Right ventricle myocardium superior (tissue), 1 donor: ENCODE measurements at regions not wholly inside any gene's neighbourhood (a gene's known extent, or its start where the extent isn't known, plus 50 kb on each side); places are given as distances from the start of the nearest gene placed in this dataset.
"Not testable (repeated sequence)": the region's sequence is repeated elsewhere in the genome, so short reads cannot be mapped to it uniquely, and the experiment has no call there.

Experiments
- ATAC-seq: fragments of 200-7000 bp; cut with Tn5 transposase; one replicate; pipeline ENCODE4 v1.9.1; 2020; ENCODE audit warnings: mild to moderate bottlenecking; ENCODE audit not compliant: poor library complexity
- DNase-seq: peaks from one replicate; pipeline ENCODE4 v3.0.0-alpha.2; 2020
- intact Hi-C: fragments of 100-400 bp; cut with DNase I; formaldehyde crosslinking; loops from one replicate; pipeline ENCODE4 v1.11.2; 2022
- donor health status: DM: no; HTN: yes; CAD: no; lungs with severe emphysema.

DNA sequence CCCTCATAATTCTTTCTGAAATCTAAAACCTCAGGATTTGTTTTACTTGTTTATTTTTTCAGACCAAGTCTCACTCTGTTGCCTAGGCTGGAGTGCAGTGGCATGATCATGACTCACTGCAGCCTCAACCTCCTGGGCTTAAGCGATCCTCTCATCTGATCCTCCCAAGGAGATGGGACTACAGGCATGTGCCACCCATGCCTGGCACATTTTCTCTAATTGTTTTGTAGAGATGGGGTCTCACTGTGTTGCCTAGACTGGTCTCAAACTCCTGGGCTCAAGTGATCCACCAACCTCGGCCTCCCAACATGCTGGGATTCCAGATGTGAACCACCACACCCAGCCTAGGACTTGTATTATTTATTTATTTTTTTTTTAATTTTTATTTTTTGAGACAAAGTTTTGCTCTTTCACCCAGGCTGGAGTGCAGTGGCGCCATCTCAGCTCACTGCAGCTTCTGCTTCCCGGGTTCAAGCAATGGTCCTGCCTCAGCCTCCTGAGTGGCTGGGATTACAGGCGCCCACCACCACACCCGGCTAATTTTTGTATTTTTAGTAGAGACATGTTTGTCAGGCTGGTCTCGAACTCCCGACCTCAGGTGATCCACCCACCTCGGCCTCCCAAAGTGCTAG is 281.9 kb downstream of the GOLGA6L6 start:
- DNase-seq, intact Hi-C loops: not testable (repeated sequence)

GRCh38 chr15:20256394-20256793 is 285.2 kb downstream of the GOLGA6L6 start:
- intact Hi-C loops, ATAC-seq, DNase-seq: not testable (repeated sequence)

More for the DNA sequence above, 281.9 kb downstream of the GOLGA6L6 start:
- ATAC-seq = not testable (repeated sequence)

DNA sequence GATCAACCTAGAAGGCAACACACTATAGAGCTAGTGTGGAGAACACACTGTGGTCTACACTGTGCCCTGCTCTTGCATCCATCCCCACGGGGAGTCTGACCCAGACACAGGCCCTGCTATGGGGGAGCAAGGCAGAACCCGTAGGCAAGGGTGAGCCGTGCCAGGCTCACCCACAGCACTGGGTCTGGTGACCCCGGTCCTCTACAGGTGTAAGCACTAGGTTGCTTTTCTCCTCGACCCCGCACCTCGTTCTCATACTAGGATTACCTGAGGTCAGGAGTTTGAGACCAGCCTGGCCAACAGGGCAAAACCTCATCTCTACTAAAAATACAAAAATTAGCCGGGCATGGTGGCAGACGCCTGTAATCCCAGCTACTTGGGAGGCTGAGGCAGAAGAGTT is 286.0 kb downstream of the GOLGA6L6 start:
- intact Hi-C loops, DNase-seq, ATAC-seq: not testable (repeated sequence)

GRCh38 chr15:20253047-20253615 is 288.5 kb downstream of the GOLGA6L6 start:
- intact Hi-C loops, DNase-seq, ATAC-seq: not testable (repeated sequence)

DNA sequence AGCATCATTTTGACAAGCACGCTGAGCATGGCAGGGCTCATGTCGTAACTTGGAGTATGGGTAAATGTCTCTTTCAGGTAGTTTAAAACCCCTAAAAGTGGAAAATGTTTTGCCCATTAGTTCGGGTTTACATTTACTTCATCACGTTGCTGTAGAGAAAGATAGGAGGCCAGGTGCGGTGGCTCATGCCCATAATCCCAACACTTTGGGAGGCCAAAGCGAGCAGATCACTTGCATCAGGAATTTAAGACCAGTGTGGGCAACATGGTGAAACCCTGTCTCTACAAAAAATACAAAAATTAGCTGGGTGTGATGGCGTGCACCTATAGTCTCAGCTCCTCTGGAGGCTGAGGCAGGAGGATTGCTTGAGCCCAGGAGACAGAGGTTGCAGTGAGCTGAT is 289.6 kb downstream of the GOLGA6L6 start:
- DNase-seq, ATAC-seq, intact Hi-C loops: not testable (repeated sequence)

DNA sequence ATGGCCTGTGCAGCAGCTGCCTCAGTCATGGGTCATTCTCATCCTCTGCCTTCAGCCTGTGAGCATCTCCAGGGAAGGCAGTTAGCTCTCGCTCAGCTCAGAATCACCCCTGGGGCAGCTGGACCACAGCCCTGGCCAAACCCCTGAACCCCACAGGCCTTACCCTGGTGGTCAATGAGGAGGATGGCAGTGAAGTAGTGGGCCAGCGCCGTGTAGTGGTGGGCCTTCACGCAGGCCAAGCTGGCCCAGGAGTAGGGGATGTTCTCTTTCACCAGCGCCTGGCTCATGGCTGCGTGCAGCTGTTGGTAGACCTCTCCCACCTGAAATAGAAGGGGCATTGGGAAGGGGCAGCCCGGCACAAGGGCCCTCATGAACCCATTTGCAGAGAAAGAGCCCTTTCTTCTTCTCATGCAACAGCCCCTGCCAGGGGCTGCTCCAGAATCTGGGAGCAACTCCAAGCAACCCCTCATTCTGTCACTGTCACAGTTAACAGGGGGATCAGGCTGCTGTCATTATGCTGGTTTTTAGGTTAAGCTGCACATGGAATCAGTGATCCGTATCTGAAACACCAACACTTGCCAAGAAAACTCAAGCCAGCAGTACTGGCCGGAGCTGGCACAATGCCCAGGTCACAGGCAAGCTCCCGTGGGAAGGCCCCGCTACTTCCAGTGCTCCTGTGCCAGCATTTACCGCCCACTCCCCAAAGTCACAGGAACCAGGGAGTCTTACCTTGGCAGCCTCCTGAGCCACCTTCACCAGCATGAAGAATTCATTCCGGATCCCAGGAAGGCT is 290.2 kb downstream of the GOLGA6L6 start:
- DNase-seq, ATAC-seq, intact Hi-C loops: not testable (repeated sequence)

DNA sequence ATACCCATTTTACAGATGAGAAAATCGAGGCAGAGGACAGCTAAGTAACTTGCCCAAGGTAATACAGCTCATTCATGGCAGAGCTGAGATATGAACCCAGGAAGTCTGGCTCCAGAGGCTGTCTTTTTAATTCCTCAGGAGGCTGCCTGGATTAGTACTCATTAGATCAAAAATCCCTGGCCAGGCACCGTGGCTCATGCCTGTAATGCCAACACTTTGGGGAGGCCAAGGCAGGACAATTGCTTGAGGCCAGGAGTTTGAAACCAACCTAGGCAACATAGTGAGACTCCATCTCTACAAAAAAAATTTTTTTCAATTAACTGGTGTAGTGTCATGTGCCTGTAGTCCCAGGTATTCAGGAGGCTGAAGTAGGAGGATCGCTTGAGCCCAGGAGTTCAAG is 291.4 kb downstream of the GOLGA6L6 start:
- DNase-seq, intact Hi-C loops, ATAC-seq: not testable (repeated sequence)

GRCh38 chr15:20249677-20249970 is 292.0 kb downstream of the GOLGA6L6 start:
- intact Hi-C loops, DNase-seq, ATAC-seq: not testable (repeated sequence)

- DNase-seq, intact Hi-C loops, ATAC-seq: not testable (repeated sequence)
Measured at GRCh38 chr15:20248434-20248833, 293.2 kb downstream of the GOLGA6L6 start.

DNA sequence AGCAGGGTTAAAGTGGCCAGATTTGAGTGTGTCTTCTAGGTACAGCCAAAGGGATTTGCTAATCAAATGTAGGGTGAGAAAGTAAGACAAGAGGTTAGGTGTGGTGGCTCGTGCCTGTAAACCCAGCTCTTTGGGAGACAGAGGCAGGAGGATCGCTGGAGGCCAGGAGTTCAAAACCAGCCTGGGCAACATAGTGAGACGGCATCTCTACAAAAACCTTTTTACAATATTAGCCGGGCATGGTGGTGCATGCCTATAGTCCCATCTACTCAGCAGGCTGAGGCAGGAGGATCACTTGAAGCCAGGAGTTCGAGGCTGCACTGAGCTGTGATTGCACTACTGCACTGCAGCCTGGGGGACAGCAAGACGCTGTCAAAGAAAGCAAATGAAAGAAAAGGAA is 294.5 kb downstream of the GOLGA6L6 start:
- ATAC-seq, DNase-seq, intact Hi-C loops: not testable (repeated sequence)

GRCh38 chr15:20246624-20247023 is 295.0 kb downstream of the GOLGA6L6 start:
- ATAC-seq, intact Hi-C loops, DNase-seq: not testable (repeated sequence)

- ATAC-seq, intact Hi-C loops, DNase-seq: not testable (repeated sequence)
Measured at GRCh38 chr15:20245856-20246255, 295.7 kb downstream of the GOLGA6L6 start.

- peak; percentile 18 for ATAC-seq
- intact Hi-C loops, DNase-seq: not testable (repeated sequence)
Measured at GRCh38 chr15:20244792-20245191, 296.8 kb downstream of the GOLGA6L6 start.

- ATAC-seq, DNase-seq, intact Hi-C loops: not testable (repeated sequence)
Measured at GRCh38 chr15:20243486-20244240, 297.9 kb downstream of the GOLGA6L6 start.

DNA sequence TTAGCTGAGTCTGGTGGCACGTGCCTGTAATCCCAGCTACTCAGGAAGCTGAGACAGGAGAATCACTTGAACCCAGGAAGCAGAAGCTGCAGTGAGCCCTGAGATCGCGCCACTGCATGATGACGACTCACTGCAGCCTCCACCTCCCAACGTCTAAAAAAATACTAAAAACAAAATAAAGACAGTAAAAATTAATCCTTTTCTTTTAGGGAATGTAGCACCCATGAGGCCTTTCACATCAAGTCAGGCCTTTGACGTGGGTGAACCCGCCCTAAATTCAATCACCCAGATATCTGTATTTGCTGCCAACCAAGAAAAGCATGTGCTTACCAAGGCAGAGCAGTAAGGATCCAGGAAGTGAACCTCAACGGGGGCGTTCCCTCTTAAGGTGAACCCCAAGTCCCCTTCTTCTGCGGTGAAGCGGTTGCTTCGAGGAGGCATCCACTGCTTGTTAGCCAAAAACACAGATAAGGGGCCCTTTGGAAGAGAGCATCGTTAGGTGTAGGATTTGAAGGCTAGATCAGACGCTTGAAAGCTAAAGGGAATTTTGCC is 301.2 kb downstream of the GOLGA6L6 start:
- intact Hi-C loops, DNase-seq, ATAC-seq: not testable (repeated sequence)

- ATAC-seq, intact Hi-C loops, DNase-seq: not testable (repeated sequence)
Measured at GRCh38 chr15:20239186-20239585, 302.4 kb downstream of the GOLGA6L6 start.

GRCh38 chr15:20237256-20238020 is 304.2 kb downstream of the GOLGA6L6 start:
- ATAC-seq, intact Hi-C loops, DNase-seq: not testable (repeated sequence)

DNA sequence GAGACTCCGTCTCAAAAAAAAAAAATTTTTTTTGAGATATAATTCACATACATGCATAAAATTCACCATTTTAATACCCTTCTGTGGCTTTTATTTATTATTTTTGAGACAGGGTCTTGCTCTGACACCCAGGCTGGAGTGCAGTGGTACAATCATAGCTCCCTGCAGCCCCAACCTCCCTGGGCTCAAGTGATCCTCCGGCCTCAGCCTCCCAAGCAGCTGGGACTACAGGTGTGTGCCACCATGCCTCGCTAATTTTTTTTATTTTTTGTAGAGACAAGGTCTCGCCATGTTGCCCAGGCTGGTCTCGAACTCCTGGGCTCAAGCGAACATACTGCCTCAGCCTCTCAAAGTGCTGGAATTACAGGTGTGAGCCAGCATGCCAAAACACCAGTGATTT is 305.9 kb downstream of the GOLGA6L6 start:
- intact Hi-C loops, ATAC-seq, DNase-seq: not testable (repeated sequence)
